Renal pelvis (tissue), 1 donor: ENCODE measurements at regions not wholly inside any gene's neighbourhood (a gene's known extent, or its start where the extent isn't known, plus 50 kb on each side); places are given as distances from the start of the nearest gene placed in this dataset.
A peak's percentile ranks its signal among the peaks of the same experiment; 100 is the strongest.
"Not testable (repeated sequence)": the region's sequence is repeated elsewhere in the genome, so short reads cannot be mapped to it uniquely, and the experiment has no call there.

ENCODE experiments used
- DNase-seq: peaks from one replicate; pipeline ENCODE4 v3.0.0-alpha.2; 2013

DNA sequence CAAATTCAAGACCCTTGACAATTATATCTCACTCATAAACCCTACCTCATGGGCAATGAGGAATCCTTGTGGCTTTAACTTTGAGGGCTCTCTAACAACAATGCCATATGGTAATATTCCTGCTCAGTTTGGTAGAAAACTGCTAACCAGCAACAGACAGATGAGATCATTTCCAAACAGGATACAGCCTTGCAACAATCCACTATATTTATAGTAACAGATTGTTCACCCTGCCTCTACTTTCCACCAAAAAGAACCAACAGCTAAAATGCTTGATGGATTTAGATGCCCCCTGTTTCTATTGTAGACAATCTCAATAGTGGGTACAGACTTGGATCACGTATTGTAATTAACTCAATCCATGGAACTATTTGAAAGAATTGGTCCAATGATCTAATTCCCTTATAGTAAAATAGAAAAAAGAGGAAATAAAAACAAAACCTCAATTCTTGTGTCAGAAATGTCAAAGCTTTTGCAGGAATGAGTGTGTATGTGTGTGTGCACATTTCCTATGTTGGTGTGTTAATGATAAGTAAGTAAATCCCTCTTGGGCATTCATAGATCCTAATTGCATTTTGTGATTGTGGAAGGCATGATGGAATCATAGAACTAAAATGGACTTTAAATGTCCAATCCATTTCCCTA, 100.0 kb upstream of the EDEM3 start:
- no peak for DNase-seq

DNA sequence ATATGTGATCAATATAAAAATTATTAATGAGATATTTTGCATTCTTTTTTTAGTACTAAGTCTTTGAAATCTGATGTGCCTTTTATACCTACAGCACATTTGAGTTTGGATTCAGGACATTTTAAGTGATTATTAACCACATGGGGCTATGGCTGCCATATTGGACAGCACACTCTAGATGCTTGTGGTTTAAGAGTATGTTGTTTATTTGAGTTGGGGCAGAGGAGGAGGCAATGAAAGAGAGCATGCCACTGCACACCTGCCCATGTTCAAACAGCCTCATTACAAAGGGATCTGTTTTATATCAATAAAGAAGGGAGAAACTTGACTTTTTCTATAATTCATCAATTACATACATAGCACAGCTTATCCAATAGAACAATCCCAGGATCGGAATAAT, 99.4 kb upstream of the EDEM3 start:
- DNase-seq: no peak

DNA sequence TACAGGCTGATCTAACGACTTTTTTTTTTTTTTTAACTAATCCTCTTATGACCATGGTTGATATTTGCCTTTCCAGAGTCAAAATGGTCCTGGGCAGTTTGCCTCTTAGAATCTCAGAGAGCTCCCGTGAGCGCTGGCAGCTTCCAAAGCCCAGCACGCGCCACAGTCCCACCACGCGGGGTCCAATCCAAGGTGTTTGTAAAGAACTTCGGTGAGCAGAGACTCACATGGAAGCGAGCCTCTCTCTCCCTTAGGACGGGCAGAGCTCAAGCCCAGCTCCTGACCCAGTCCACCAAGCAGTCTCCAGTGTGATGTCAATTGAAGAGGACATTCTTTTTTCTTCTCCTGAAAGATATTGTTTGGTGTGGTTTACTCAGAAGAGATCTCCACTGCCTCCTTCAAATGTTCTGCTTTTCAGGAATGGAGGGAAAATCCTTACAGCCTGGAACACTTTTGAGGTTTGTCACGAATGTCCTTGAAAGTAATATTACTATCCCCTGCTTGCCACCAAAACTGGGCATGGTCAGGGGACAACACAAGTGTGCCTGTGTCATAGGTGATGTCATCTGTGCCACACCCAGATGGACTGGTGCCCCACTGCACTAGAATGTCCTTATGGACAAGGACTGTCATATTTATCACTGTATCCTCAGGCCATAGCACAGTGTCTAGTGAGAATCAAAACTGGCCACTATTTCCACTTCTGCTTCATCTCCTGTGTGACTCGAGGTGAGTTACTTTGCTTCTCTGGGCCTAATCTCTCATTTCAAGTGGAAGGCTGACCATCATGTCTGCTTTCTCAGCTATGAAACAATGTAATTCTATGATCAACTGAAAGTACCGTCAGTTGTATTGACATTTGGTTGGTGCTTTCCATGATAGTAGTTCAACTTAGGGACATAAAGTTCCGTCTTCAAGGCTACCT, 97.4 kb upstream of the EDEM3 start:
- no peak for DNase-seq

DNA sequence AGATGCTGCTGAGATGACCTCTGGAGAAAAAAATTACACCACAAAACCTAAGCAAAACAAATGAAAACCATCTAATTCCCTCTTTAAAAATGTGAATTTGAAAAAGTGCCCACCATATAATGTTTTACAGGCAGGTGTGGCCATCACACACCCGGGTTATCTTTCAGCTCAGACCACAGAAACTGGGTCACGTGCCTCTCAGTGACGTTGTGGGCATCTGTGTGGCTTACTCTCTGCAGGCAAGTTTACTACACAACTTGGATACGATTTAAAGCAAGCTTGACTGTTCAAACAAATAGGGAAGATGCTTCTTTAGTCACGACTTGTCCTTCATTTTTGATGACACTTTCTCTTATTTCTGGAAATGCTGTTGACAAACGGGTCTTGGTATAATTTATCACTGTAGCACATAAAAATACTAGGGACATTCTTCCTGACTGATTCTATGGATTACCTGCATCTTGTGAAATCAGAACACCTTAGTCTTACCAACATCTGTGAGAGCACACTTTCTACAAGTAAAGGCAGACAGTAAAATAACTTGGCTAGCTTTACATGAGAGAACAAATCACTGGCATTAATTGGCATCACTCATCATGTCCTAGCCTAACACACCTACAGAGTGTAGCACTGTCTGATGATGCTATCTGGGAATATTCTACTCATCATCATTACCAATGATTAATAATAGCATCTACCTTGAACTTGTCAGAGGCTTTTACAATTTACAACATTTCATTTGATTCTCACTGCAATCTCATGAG, 89.3 kb upstream of the EDEM3 start:
- DNase-seq: no peak

DNA sequence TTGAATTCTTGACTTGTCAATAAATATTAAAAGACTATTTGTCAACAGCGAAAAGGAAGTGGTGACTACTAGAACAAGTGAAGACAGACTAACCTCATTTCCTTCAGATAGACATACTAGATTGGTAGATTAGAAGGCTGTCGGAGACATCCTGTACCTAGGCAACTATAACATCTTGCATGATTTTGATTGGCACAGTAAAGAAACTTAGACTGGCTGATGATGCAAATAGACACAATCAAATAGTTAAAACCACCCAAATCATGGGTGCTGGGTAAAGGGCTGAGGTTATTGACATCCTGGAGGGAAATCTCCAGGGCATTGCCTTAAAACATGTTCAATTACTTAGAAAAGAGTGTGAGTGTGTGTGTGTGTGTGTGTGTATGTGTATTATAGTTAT, 85.9 kb upstream of the EDEM3 start:
- no peak for DNase-seq

DNA sequence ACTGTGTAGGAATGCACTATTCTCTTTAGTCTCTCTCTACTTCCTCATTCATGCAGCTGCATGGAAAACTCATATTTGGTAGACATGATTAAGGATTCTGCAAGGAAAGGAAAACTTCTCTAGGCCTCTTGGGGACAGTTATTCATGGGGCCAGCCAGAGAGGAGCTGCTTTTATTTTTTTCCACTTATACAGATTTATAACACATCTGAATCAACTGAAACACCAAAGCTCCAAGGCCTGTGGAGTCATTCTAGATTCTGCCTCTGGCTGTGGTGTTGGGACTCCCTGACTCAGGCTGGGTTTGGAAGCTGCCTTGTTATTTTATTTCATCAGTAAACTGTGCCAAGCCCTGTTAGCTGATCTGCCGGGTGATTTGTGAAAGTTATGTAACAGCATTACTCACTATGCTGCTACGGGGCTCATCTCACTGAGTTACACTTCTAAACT, 83.9 kb upstream of the EDEM3 start:
- DNase-seq: peak; percentile 57

DNA sequence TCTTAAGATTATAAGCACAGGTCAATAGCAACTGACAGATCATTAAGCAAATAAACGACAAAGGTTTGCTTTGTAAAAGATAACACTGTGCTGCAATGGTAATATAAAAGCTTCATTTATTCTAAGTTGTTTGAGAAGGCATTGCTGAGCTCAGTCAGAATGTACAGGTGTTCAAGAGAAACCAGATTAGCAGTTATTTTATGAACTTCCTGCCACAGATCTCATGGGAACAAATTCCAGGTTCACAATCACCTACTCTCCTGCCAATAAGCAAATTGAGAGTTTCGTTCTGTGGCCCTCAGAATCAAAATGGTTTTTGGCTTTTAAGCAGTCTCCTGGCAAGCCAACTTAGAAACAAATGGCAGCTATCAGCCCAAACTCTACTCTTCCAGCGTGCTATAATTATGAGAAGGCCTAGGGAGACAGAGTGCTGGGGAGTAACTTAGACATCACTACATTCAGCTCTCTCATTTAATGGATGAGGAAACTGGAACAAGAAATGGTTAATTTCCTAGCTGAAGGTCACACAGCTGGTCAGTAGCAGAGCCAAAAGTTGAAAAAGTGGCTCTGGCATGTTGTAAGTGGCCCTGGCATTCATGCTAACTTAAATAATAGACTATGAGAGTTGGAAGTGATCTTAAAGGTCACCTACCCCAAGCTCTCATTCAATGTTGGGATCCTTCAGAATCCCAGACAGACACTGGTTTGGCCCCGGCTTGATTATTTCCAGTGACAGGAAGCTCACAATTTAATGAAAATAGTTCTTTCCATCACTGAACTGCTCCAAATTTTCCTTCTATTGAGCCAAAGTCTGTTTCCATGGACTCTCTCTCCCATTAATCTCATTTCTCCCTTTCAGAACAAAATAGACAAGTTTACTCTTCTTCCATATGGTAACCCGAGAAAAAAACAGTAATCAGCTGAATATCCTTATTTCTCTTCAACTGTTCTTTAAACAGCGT, 82.6 kb upstream of the EDEM3 start:
- DNase-seq: no peak

DNA sequence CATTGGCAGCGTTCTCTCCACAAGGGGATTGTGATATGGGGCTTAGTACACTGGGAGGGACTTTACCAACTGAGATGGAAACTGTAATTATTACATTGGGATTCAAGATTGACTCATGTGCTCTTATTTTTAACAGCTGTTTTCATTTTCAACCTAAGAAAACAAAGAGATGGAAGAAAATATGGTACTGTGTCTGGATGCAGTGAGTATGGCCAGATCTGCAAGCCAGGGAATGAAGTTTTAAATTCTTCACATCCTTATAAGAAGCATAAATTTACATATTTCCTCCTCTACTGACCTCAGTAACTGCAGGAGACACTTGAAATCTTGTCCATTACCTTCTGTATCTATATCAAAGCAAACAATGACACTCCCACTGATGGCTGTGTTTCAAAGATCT, 81.5 kb upstream of the EDEM3 start:
- DNase-seq: no peak

DNA sequence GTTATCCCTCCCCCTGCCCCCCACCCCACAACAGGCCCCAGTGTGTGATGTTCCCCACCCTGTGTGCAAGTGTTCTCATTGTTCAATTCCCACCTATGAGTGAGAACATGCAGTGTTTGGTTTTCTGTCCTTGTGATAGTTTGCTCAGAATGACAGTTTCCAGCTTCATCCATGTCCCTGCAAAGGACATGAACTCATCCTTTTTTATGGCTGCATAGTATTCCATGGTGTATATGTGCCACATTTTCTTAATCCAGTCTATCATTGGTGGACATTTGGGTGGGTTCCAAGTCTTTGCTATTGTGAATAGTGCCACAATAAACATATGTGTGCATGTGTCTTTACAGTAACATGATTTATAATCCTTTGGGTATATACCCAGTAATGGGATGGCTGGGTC, 79.3 kb upstream of the EDEM3 start:
- DNase-seq: not testable (repeated sequence)

DNA sequence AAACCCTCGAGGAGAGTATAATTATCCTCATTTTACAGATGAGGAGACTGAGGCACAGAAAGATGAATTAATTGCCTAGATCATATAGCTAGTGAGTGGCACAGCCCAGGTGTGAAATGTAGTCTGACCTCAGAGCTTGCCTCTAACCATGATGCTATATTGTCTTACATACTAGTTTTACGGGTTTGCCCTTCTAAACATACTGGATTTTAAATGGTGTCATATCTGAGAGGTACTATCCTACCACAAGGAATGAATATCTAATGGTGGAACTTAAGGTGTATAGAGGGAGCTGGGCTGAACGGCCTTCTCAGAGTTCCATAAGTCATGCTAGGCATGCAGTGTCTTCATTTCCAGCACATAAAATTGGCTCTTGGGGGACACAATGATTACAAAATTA, 77.9 kb upstream of the EDEM3 start:
- DNase-seq: no peak

DNA sequence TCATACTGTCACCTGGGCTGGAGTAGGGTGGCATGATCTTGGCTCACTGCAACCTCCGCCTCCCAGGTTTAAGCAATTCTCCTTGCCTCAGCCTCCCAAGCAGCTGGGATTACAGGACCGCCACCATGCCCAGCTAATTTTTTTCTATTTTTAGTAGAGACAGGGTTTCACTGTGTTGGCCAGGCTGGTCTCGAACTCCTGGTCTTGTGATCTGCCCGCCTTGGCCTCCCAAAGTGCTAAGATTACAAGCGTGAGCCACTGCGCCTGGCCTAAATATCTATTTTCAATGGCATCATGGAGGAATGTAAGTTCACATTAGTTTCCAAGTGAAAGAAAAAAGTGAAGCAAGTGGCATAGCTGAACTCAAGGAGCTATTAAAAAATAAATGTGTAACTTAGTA, 74.8 kb upstream of the EDEM3 start:
- not testable (repeated sequence) for DNase-seq

DNA sequence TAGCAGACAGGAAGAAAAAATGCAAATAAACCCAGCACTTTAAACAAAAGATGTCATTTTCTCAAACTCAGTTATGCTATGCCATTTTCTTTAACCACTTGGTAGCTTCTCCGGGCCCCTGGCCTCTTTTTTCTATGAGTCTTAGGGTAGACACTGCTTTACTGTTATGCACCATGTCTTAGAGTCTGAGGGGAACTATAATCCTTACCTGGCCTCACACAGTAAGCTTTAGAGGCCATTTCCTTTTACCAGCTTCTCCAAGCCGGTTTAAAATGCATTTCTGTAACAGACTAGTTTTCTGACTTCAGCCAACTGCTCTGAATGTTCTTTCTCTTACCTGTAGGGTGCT, 73.7 kb upstream of the EDEM3 start:
- no peak for DNase-seq

DNA sequence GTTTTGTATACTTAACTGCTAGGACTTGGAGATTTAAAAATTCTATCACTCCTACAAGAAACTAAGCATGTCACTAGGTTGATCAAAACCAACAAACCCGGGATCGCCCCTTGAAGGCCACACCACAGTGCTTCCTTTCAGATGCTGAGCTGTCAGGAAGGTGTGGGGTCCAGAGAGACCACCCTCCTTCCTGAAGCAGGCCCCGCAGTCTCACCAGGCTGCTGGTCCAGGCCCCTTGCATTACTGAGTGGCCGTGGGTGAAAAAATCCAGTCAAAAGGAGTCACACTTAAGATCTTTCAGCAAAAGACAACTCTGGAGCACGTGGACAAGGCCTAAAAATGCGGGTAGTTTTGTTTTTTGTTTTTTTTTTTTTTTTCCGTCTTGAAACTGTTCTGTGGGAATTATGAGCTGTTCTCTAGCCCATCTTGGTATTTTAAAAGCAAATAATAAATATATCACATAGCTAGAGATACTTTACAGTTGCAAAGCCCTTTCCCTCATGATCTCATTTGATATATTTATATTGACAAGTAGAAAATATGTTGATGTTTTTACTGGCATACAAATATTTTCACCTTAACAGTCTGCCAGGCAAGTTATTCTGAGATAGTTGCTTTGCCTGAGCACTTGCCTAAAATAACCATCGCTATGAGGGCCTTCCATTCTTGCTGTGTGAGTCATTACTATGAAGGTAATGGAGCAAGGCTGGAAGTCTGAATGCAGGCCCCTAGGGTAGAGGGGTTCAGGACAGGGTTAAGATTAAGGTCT, 73.1 kb upstream of the EDEM3 start:
- DNase-seq: no peak

DNA sequence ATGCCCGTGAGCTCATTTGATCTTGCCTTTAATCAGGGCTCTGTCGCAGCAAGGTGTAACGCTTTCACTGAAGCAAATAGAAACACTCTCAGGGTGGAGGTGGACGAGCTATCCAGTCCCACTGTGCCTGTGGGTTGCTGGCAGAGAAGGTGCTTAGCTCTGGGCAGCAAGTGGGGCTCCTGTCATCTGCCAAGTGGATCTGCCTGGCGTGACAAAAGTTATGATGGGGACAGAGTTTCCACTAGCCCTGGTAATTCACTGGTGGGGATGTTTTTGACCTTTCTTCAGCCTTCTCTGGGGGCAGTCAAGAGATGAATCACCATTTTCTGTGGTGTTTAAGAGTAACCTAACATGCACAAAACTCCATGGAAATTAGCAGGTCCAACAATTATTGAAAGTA, 71.3 kb upstream of the EDEM3 start:
- DNase-seq: no peak

DNA sequence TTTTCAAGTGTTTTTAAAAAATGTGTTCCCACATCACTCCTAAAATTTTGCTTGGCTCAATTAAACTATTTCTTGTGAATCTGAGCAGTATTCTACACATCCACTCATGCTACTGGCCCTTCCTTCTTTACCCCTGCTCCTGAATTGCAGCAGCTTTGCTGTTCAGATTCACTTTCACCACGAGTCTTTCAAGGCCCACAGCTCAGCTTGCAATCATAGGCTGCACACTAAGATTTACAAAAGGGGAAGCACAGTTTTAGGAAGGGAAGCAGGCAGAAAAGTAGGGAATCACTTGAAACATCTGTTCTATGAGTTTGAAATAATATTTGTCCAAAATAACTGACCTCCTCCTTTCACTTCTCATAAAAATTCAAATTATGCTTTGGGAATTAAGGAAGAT, 70.9 kb upstream of the EDEM3 start:
- DNase-seq: no peak

DNA sequence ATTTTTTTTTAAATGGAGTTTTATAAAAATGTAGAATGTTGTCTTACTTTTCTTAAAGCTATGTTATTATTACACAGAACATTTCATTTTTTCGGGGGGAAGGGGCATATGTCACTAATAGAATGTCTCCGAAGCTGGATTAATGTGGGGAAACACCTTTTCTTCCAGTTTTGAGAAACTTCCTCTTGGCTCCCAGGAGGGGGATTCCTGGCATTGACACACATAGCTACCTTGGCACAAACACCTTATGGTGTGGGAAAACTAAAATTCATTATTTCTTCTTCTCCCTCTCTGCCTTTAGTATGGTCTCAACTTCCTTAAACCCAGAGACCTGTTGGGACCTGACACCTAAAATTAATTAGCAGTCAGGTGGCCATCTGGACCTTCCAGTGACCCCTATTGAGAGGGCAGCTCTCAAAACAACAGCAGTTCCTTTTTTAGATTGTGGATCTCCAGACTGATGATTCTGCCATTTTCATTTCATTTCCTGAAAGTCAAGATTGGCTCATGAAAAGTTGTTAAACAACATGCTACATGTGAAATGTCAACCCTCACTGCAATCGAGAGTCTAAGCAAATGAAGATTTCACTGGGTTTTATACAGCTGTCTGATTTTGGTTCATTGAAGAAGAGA, 70.1 kb upstream of the EDEM3 start:
- DNase-seq: no peak

DNA sequence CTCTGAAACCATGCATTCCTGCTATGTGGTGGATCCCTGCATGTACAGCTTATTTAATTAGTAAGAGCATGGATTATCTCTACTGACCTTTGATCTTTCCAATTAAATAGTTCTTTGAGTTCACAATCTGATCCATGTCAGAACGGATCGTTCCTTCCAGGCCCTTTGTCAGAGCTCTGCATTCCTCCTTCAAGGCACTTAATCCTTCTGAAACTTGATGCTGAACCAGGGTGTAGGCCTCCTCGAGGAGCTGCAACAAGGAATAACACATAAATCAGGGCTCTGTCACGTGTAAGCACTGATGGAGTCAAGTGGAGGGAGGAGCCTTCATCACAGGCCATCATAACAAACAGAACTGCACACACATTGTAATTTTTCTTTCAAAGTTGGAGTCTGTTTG, 68.4 kb upstream of the EDEM3 start:
- DNase-seq: peak; percentile 58

DNA sequence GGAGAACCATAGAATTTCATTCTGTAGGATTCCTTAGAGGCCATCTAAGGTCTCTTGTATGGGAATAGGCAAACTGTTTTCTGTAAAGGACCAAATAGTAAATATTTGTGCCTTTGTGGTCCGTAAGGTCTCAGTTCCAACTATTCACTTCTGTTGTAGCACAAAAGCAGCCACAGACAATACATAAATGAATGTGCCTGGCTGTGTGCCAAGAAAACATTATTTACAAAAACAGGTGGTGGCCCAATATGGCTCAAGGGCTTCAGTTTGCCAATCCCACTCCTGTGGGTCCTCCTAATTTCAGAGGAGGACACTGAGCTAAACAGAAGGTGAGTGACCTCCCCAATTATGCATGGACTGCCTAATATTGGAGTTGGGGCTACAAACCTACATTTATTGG, 67.6 kb upstream of the EDEM3 start:
- DNase-seq: no peak

DNA sequence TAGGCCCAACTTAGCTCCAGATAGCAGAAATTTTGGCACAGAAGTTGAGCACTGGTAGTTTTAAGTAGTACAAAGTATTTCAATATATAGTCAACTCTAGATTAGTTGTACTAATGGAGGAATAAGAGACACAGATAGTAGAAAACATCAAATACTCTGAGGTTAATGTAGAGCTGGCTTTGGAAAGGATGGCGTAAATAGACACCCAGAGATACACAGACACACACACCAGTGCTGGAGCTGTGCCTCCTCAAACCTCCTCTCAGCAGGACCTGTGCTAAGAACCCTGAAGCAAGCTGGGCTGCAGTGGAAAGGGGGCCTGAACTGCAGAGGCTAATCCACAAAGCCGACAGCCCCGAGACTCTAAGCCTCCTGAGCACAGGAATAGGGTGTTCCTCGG, 67.0 kb upstream of the EDEM3 start:
- no peak for DNase-seq

DNA sequence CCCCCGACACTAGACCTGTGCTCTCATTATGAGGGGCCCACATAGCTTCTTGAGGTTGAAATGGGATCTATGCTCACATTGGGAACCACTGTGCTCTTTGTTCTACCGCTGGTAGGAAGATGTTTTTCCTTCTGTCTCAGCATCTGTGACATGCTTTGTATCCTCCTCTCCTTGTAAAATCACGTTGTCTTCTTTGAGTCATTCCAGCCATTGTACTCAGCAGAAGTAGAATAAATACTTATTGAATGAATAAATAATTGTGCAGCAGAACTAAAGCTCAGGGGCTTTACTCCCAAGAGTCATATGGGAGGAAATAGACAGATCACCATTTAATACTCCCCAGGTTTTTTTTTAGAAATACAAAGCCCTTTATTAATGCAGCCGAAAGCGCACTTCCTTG, 66.3 kb upstream of the EDEM3 start:
- DNase-seq: no peak
